NOMO-1 treated with DMSO at 0.1 percent for 48 hours (cell line): ENCODE measurements at regions not wholly inside any gene's neighbourhood (a gene's known extent, or its start where the extent isn't known, plus 50 kb on each side); places are given as distances from the start of the nearest gene placed in this dataset.
A peak's percentile ranks its signal among the peaks of the same experiment; 100 is the strongest.
"Not testable (repeated sequence)": the region's sequence is repeated elsewhere in the genome, so short reads cannot be mapped to it uniquely, and the experiment has no call there.

ENCODE experiments used
- DNase-seq: peaks from one replicate; lab custom pipeline; 2025; ENCODE audit not compliant: unreplicated experiment; lab: John Stamatoyannopoulos, UW

DNA sequence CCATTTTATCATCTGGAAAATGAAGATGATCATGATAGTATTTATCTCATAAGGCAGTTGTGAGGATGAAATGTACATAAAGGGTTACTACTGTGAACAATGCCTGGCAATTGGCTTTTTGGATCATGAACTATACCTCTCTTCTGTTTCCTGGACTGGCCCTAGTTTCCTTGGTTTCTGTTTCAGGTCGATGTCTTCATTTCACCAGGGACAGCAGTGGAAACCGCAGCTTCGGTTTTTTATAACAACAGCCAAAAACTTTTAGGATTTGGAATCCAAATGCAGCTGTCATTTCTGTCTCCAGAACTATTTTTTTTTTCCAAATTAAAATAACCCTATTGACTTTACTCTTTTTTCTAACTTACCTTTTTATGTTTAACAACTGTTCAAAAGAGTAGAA is 425.1 kb downstream of the RND3 start:
- DNase-seq, result no peak

DNA sequence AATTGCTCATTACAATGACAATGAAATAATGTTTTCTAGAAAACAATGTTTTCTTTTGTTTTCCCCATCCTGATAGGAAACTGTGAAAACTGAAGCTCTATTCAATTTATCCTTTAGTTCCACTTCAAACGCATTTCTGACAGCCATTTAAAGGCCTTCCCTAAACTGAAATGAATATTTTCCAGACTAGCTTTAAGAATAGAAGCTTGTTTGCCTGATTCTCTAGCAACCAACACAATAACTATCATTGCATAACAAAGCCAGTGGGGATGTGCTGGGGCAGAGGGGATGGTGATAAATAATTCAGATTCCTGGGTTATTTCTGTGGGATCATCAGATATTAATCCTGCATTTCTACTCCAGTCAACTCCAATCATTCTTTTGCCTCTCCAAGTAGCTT is 427.1 kb downstream of the RND3 start:
- DNase-seq, result no peak

DNA sequence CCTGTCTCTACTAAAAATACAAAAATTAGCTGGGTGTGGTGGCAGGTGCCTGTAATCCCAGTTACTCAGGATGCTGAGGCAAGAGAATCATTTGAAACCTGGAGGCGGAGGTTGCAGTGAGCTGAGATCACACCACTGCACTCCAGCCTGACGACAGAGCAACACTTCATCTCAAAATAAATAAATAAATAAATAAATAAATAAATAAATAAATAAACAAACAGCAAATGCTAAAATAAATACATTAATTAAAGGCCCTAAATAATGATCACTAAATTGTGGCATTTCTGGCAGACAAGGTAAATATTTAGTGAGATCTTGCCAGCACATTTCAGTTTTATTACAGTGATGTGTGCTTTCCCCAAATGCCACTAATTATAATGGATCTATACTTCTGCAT is 427.8 kb downstream of the RND3 start:
- DNase-seq, result not testable (repeated sequence)

DNA sequence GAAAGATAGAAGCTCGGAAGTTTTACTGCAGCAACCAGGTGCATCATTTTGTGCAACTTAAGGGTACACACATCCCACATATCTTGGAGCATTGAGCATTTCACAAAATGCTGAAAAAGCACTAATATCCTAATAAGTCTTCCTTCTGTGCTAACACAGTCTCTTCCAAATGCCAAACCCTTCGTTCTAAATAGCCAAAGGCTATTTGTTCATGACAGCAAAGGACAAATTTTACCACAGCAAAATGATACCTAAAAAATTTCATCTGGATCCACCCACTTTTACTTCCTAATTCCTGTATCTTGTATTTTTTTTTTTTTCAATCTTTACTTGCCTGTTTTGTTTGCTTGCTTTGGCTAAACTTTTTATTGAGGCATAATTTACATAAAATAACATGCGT is 435.0 kb downstream of the RND3 start:
- no peak for DNase-seq

DNA sequence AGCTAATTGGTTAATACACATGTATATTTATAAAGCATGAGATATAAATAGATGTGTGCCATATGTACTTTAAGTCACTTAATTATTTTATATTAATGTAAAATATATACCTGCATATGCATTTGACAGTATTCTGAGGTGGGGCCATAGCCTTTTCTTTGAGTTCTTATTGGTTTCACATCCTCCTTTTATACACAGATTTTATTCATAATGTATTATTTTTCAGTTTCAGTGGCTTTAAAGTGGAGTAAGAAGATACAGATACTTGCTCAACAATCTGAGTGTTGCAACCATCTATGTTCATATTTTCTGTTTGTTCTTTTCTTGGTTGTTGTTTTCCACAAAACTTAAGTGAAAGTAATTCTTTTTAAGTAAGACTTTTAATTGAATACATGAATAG is 436.5 kb downstream of the RND3 start:
- DNase-seq, result peak; percentile 11

DNA sequence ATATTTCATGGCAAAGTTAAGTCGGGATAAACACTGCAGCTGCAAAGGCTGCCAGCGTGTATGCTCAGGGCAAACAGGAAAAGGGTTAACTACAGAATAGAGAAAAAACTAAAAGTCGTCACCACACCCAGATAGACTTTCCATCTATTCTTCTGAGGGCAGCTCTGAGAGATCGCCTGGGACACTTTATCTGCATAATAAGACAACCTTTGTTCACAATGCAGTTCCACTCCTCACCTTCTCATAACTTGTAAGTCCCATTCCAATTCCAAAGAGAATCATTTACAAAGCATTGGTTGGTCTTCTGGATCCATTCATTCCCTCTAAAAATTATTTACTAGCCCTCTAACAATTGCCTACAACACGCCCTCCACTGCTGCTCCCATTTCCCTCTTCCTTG is 437.4 kb downstream of the RND3 start:
- DNase-seq, result no peak

DNA sequence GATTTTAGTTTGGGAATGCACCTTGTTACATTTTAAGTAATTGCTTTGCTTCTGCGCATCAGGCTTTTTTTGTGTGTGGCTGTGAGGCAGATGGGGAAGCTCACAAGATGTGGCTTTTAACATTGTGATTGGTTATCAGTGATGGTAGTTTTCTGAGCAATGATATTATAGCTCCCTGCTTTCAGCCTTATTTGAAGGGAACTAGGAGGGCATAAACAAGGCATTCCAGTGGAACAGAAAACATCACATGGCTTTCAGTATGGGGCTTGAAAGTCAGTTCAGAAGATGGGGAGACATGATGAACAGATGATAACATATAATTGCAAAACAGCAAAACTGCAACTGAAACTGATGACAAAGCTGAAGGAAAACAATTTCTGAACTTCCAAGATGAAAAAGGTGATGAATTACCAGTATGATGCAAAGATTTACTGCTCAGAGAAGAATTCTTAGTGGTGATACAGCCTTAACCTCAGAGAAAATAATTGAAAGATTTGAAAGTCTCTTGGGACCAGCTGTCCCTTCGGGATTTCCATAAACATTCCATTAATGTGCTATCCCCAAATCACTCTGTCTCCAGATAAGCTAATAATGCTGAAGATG is 439.7 kb downstream of the RND3 start:
- no peak for DNase-seq

DNA sequence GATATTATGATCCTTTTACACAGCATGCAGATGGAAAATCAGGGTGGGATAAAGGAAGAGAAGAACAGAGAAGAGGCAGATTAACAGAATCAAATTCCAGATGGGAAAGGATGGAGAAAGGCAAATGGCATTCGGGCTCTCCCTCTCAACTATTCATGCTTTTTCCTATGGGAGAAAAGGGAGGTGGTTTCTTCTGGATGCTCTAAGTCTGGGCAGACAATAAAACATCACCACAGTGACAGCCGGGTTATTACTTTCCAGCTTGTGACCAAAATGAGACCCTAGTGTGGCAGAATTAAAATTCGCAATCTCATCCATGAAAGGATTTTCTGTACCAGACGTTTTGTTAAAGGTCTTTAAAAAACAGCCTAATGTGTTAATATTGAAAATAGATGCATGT is 440.7 kb downstream of the RND3 start:
- no peak for DNase-seq

DNA sequence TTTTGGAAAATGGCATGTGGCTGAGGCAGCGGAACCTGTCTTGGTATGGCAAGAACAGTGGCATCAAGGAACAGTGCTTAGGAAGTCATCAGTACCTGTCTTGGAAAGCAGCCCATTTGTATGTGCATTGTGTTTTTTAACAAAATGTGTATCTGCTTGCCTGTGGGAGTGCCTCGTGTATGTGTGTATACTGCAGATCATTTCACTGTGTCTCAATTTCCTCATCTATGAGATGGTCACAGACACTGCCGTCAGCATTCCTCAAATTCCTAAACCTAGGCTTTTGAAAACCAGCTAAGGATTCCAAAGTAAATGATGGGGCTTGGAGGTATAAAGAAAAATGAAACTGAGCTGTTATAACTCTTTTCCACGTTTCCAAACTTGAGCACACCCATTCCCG is 441.3 kb downstream of the RND3 start:
- no peak for DNase-seq

DNA sequence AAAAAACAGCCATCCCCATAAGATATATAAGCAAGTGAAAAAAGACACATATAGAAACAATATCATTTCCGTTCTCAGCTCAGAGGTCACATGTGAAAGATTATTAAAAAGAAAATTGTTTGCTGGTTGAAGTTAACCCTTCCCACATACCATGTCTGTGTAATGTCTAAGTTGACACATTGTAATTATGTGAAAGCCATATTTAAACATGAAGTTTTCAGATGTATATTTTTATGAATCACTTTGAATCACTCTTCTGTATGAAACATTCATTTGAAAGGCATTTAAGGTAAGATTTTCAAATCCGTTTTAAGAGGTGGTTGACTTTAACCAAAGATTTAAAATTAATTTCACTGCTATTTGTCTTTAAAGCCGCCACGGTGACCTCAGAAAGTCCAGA is 441.9 kb downstream of the RND3 start:
- DNase-seq, result no peak

DNA sequence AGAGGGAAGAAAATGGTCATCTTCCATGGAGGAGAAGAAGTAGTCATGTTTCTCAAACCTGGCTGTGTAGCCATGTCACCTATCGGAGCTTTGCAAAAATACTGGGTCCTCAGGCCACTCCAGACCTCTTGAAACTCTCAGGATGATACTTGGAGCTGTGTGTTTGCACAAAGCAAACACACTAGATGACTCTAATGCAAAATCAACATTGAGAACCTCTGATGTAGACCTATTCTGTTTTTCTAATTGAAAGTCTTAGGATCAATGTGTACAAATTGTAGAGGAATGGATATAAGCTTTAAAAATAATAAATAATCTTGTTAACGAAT is 444.3 kb downstream of the RND3 start:
- no peak for DNase-seq

DNA sequence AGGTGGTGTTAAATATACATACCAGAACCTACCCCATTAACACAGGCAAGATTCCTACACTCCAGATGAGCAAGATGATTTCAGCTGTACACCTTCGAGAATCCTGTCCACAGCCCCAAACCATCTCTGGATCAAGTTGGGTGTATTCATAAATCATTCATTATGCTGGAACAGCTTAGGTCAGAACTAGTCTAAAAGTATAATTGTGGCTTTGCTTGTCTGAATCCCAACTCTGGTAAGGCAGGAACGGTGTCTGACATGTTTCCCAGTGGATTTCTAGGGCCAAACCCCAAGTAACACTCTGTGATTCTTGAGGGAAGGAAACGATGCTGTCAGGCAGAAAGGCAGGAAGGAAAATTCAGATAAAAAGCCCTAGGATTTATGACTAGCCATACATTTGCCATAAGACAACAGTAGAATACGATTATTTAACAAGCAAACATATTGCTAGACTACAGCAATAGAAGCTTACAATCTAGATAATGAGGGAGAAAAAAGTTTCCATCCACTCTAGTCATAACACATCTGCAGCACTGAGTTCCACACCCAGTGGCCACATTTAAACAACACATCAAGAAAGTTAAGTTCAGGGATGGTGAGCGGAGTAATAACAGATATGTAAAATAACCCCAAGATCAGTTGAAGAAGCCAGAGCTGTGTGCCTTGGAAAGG is 444.8 kb downstream of the RND3 start:
- DNase-seq, result no peak

DNA sequence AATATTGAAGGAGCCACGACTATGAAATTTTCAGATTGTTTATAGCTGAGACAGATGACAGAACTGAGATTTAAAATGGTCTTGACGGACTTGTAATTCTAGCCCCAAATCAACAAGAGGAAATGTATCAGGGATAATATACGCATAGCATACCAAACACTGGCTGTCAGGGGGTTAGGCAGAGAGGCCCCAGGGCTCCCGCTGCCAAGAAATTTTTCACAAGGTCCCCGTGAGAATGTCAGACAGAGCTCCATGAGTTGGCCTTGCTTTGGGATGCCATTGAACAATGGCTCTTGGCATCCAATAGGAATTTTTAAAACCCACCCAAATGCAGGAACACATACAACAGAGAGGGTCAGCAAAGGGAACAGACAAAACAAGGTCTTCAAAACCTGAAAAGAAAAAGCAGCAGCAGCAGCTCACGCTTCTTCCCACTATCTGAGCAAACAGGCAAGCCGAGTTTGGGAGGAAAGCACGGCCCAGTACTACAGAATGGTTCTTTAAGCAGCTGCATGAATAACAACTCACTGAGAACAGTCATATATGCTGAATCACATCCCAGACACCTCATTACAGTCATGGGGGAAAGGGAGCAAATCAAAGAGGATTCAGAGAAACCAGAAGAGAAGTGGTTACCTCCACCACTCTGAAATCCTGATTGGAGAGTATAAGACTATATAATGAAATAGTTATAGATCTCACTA is 445.6 kb downstream of the RND3 start:
- DNase-seq, result no peak

DNA sequence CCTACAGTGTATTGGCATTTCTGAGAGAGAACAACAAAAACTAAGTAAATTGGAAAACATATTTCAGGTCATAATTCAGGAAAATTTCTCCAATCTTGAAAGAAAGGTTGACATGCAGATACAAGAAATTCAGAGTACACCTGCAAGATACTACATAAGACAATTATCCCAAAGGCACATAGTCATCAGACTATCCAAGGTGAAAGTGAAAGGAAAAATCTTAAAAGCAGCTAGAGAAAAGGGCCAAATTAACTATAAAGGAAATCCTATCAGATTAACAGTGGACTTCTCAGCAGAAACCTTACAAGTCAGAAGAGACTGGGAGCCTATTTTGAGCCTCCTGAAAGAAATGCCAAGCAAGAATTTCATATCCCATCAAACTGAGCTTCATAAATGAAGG is 449.0 kb upstream of the MMADHC start:
- no peak for DNase-seq

DNA sequence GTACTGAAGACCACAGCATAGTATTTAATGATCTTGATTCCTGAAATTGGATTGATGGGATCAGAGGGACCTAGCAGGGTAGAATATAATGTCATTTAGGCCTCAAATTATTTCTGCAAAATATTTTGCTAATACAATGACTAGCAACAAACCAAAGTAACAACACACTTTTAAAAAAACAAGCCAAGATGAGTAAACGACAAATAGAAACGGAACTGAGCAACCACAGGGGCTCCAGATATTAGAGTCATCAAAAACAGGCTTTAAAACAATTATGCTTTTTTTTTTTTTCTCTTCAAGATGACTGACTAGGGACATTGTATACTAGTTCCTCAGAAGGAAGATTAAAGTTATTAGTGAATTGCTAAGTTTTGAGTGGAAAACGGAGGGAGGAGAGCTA is 447.1 kb upstream of the MMADHC start:
- no peak for DNase-seq

DNA sequence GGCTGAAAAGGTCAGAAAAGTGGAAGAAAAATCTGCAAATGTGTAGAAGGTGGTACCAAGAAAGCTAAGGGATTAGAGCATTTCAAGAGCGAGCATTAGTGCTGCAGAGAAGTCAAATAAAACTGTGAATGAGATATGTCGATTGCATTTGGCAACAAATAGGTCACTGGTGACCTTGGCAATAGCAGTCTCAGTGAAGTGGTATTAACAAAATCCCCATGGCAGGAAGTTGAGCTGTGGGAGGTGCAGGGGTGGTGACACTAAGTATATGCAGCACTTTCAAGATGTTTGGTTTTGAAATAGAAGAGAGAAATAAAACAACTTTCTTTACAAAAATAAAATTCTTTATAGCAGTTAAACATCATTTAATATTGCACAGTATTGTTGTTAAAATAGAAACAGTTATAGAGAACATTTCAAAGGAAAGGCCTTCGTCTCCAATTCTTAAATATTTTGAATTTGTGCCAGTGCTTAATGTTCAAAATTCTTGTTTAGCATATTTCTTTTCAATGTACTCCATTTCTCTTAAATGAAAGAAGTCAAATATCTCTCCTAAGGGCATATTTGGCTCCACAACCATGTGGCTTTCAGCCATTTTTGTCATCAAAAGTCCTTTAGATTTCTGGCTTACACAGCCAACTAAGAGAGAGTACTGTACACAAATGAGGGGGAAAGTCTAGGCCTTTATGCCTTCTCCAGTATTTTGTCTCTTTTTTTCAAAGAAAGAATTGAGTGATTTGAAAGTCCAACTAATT is 443.0 kb upstream of the MMADHC start:
- no peak for DNase-seq

DNA sequence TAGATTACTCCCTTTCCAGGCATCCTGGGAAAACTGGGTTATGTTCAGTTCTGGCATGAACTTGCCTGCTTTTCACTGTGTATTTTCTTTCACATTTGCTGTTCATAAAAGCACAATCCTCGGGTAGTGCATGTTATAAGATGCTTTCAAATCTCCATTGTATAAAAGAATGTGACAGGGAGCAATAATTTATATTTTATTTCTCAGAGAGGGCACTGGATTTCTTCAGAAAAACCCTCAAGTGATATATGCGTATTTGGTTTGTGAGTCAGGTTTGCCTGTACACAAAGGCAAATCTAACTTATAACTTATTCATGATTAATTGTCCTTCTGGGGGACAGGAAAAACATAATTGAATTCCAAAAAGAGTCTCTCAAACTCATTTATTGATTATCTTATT is 440.7 kb upstream of the MMADHC start:
- no peak for DNase-seq

DNA sequence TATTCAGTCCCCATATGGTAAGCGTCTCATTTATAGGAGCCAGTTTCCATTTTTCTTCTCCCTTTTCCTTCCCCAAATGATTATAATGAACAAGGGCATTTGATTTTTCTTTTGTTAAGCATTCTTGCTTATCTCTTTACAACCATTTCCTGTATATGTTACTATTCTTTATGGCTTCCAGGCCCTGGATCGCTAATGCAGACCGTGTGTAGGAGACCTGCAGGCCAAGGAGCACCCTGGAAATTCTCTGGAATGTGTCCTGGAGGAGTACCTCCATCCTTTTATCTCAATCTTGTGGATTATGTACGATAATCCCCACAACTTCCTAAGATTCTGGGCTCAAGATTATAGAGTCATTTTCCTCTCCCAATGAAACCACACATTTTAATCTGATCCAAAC is 439.6 kb upstream of the MMADHC start:
- no peak for DNase-seq

DNA sequence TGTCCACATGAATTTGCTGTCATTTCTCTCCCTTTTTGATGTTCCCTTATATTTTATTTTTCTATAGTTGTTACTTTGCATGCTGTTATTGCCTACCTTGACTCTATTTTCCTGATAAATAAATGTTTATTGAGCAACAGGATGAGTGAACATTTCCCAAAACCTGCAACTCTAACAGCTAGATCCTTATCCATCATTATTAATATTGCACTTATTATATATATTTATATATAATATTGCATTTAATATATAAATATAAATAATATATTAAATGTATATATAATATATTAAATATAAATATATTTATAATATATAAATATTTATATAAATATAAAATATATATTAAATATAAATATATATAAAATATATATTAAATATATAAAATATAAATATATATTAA is 436.1 kb upstream of the MMADHC start:
- DNase-seq, result no peak

DNA sequence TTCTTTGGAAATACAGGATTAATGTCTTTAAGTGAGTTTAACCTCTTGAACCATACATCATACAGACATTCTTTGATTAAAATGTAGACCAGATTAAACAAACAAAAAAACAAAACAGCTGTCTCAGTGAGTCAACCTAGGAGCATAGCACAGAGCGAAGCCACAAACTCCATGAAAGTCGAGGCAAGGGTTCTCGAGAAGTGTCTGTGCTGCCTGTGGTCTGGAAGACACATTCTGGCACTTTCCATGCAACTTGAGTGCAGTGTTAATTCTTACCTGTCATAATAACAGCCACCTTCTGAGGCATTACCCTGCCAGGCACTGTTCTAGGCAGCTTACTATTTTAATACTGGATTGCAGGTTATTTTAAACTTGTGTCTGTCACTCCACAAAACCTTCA is 435.5 kb upstream of the MMADHC start:
- peak; percentile 43 for DNase-seq

DNA sequence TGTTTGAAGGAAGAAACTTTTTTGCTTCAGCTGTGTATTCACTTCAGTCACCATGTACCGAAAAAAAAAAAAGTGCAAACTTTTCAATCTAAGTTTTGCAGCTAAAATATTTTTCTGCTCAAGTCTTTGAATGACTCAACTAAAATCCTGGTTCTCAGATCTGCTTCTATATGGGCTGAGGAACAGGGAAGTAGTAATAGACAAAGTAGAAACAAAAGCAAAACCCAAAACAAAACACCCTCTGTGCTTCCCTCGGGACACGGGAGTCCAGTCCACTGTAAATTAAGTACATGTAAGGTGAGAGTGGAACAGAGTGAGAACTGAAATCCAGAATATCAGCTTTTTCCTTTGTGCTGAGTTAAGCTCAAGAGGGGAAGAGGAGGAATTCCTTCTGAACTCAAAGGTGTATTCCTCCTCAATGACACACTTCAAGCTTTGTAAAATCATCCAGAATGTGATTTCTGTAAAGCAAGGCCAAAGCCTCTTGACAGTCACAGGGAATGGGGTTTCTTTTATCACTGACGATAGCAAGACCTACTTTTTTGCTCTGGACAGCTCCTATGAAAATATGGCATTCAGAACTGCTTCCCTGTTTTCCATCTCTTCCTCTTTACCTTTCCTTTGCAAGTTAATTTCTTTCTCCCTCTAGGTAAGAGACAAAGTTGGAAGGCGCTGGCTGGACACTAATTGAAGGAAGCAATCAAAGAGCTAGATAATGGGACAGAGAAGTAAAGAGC is 433.5 kb upstream of the MMADHC start:
- no peak for DNase-seq
